ENCODE measurements at regions not wholly inside any gene's neighbourhood (a gene's known extent, or its start where the extent isn't known, plus 50 kb on each side); places are given as distances from the start of the nearest gene placed in this dataset.

DNA sequence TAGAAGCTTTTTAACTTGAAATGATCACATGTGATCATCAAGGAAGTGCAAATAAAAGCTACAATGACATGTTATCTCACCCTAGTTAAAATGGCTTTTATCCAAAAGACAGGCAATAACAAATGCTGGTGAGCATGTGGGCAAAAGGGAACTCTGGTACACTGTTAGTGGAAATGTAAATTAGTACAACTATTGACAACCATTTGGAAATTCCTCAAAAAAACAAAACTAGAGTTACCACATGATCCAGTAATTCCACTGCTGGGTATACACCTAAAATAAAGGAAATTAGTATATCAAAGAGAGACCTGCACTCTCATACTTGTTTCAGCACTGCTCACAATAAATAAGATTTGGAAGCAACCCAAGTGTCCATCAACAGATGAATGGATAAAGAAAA is 108.7 kb downstream of the HTR1B start:
- FAIRE-seq (no peak), DNase-seq (ENCODE audit: insufficient read length) (no peak)
- TF ChIP-seq TAF1 (IDR thresholded peaks at IDR 0.05; ENCODE audit: borderline replicate concordance, low read depth, low read length) (no peak), POLR2A (IDR thresholded peaks at IDR 0.05; ENCODE audit: low read depth, low read length) (no peak), POLR2AphosphoS5 (IDR thresholded peaks at IDR 0.05; ENCODE audit: low read depth, low read length) (no peak)

DNA sequence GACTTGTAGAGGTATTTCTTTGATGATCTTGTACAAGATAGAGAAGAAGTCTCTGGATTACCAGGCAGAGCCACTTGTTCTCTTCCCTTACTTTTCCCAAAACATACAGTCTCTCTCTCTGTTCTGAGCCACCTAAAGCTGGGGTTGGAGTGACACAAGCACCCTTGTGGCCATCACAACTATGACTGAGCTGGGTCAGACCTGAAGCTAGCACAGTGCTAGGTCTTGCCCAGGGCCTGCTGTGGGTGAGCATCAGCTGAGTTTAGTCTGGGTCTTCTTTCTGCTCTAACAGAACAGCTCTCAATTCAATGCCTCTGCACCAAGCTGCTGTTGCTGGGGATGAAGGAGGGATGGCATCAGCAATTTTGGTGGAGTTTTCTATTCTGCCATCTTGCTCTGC is 110.2 kb downstream of the HTR1B start:
- no peak for TF ChIP-seq POLR2AphosphoS5 (IDR thresholded peaks at IDR 0.05; ENCODE audit: low read depth, low read length)
- no peak for TF ChIP-seq TAF1 (IDR thresholded peaks at IDR 0.05; ENCODE audit: borderline replicate concordance, low read depth, low read length)
- TF ChIP-seq POLR2A (IDR thresholded peaks at IDR 0.05; ENCODE audit: low read depth, low read length) = no peak
- FAIRE-seq = no peak

GRCh38 chr6:77341058-77341986 is 122.0 kb downstream of the HTR1B start:
- TF ChIP-seq TAF1 (IDR thresholded peaks at IDR 0.05; ENCODE audit: borderline replicate concordance, low read depth, low read length) (no peak), POLR2A (IDR thresholded peaks at IDR 0.05; ENCODE audit: low read depth, low read length) (no peak), POLR2AphosphoS5 (IDR thresholded peaks at IDR 0.05; ENCODE audit: low read depth, low read length) (no peak)
- no peak for FAIRE-seq
- DNase-seq (ENCODE audit: insufficient read length) = no peak

More for the DNA sequence above, 110.2 kb downstream of the HTR1B start:
- no peak for DNase-seq (ENCODE audit: insufficient read length)

DNA sequence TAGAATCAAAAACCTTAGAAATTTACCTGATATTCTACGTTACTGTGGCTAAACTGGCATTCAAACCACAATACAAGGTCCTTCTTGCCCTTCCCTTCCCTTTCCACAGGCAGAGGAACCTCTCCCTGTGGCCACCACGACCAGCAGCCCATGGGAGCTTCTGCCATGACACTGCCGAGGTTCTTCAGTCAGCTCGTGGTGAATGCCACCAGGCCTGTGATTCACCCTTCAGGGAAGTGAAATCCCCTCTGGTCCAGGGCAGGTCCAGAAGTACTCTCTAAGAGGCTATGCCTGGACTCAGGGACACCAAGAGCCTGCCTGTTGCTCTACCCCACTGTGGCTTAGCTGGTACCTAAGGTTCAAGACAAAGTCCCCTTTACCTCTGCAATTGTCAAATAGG is 123.0 kb downstream of the HTR1B start:
- DNase-seq (ENCODE audit: insufficient read length) (no peak), FAIRE-seq (no peak)
- no peak for TF ChIP-seq POLR2AphosphoS5 (IDR thresholded peaks at IDR 0.05; ENCODE audit: low read depth, low read length)
- TF ChIP-seq POLR2A (IDR thresholded peaks at IDR 0.05; ENCODE audit: low read depth, low read length) = no peak
- TF ChIP-seq TAF1 (IDR thresholded peaks at IDR 0.05; ENCODE audit: borderline replicate concordance, low read depth, low read length) = no peak

GRCh38 chr6:77339926-77340325 is 123.4 kb downstream of the HTR1B start:
- no peak for DNase-seq (ENCODE audit: insufficient read length)
- TF ChIP-seq POLR2A (IDR thresholded peaks at IDR 0.05; ENCODE audit: low read depth, low read length) (no peak), TAF1 (IDR thresholded peaks at IDR 0.05; ENCODE audit: borderline replicate concordance, low read depth, low read length) (no peak), POLR2AphosphoS5 (IDR thresholded peaks at IDR 0.05; ENCODE audit: low read depth, low read length) (no peak)
- FAIRE-seq = no peak

GRCh38 chr6:77337392-77337791 is 125.9 kb downstream of the HTR1B start:
- no peak for TF ChIP-seq POLR2A (IDR thresholded peaks at IDR 0.05; ENCODE audit: low read depth, low read length)
- TF ChIP-seq POLR2AphosphoS5 (IDR thresholded peaks at IDR 0.05; ENCODE audit: low read depth, low read length) = no peak
- TF ChIP-seq TAF1 (IDR thresholded peaks at IDR 0.05; ENCODE audit: borderline replicate concordance, low read depth, low read length) = no peak
- DNase-seq (ENCODE audit: insufficient read length) (no peak), FAIRE-seq (no peak)

- no peak for DNase-seq (ENCODE audit: insufficient read length)
- no peak for FAIRE-seq
- TF ChIP-seq TAF1 (IDR thresholded peaks at IDR 0.05; ENCODE audit: borderline replicate concordance, low read depth, low read length) = no peak
Observed at GRCh38 chr6:77334093-77334492, 129.2 kb downstream of the HTR1B start.

DNA sequence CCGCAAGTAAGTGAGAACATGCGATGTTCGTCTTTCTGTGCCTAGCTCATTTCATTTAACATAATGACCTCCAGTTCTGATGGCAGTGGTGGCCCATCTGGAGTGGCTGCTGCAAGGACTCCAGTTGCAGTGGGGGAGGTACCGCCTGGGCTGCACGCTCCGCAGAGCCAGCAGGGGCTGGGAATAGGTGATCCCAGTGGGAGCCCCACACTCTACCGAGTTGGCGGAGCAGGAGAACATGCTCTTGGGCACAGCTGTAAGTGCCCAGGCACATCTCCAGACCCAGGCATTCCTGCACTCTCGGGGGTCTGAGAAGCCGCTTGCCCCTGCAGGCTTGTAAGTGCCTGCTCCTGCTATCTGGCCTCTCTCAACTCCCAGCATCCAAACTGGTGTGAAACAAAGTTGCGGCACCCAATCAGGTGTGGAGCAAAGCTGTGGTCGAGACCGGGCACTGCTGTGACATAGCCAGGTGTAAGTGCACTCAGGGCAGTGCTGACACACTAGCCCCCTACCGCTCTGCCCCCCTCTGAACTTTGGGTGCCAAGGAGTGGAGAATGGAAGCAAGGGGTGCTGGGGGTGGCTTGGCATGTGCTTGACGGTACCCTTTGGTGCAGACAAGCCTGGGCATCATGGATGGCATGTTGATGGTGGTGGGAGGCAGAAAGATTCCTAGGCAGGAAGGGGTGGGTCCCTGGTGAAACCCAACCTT is 130.2 kb downstream of the HTR1B start:
- FAIRE-seq (no peak), DNase-seq (ENCODE audit: insufficient read length) (no peak)
- no peak for TF ChIP-seq TAF1 (IDR thresholded peaks at IDR 0.05; ENCODE audit: borderline replicate concordance, low read depth, low read length)
- no peak for TF ChIP-seq POLR2A (IDR thresholded peaks at IDR 0.05; ENCODE audit: low read depth, low read length)
- no peak for TF ChIP-seq POLR2AphosphoS5 (IDR thresholded peaks at IDR 0.05; ENCODE audit: low read depth, low read length)

DNA sequence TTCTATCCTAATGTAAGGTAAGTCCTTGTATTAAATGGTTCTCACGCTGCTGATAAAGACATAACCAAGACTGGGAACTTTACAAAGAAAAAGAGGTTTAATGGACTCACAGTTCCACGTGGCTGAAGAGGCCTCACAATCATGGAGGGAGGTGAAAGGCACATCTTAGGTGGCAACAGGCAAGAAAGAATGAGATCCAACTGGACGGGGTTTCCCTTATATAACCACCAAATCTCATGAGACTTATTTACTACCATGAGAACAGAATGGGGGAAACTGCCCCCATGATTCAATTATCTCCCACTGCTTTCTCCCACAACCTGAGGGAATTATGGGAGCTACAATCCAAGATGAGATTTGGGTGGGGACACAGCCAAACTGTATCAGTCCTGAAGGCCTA is 136.6 kb downstream of the HTR1B start:
- DNase-seq (ENCODE audit: insufficient read length) = no peak
- TF ChIP-seq POLR2A (IDR thresholded peaks at IDR 0.05; ENCODE audit: low read depth, low read length) (no peak), TAF1 (IDR thresholded peaks at IDR 0.05; ENCODE audit: borderline replicate concordance, low read depth, low read length) (no peak), POLR2AphosphoS5 (IDR thresholded peaks at IDR 0.05; ENCODE audit: low read depth, low read length) (no peak)
- no peak for FAIRE-seq

DNA sequence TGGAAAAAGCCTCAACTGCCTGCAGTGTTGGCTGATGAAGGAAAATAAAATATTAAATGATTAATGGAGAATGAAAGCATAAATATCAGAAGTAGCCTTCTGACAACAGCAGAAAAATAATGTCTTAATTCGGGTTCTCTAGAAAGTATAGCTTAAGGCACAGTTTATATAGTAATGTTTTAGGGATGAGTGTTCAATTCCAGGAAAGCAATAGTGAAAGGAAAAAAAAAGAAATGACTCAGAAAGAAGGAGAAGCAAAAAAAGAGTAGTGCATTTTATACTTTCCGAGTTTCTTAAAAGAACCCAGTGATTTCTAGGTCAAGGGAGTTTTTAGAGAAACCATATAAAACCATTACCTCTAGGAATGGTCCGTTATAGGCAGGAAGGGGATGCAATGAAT is 137.3 kb downstream of the HTR1B start:
- FAIRE-seq (no peak), DNase-seq (ENCODE audit: insufficient read length) (no peak)
- TF ChIP-seq POLR2A (IDR thresholded peaks at IDR 0.05; ENCODE audit: low read depth, low read length) (no peak), POLR2AphosphoS5 (IDR thresholded peaks at IDR 0.05; ENCODE audit: low read depth, low read length) (no peak), TAF1 (IDR thresholded peaks at IDR 0.05; ENCODE audit: borderline replicate concordance, low read depth, low read length) (no peak)

DNA sequence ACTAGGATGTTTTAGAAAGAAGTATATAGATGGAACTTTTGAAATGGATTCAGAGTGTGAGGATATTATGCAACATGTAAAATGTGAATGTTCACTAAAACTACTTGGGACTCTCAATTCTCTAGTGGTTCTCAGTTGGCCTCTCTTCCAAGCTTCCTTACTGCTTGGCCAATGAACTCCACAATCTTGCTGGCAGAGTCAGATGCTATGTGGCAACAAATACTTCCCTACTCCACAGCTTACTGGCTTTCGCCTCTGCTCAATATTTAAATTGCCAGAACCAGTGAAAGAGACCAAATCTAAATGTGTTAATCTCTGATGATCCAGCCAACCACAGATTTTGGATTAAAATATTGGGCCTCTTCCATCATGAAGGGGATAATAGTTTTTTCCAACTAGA is 138.4 kb downstream of the HTR1B start:
- FAIRE-seq (no peak), DNase-seq (ENCODE audit: insufficient read length) (no peak)
- TF ChIP-seq POLR2A (IDR thresholded peaks at IDR 0.05; ENCODE audit: low read depth, low read length) (no peak), POLR2AphosphoS5 (IDR thresholded peaks at IDR 0.05; ENCODE audit: low read depth, low read length) (no peak), TAF1 (IDR thresholded peaks at IDR 0.05; ENCODE audit: borderline replicate concordance, low read depth, low read length) (no peak)

DNA sequence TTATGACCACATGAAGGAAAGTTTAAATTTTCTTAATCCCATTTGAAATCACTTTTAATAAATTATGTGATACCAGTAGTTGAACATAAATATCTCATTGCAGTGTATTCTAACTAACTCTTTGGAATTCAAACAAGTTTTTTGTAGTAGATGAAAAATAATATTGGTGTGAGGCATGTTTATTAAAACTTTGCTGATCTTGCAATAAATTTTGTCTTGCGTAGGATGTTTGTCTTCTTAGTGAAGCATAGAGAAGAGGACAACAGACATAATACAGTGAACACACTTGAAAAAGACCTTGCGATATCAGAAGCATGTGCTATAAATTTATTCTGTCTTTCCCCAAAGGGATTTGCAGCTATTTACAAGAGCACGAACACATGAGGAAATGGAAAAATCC is 140.7 kb downstream of the HTR1B start:
- FAIRE-seq = no peak

More for the DNA sequence above, 140.7 kb downstream of the HTR1B start:
- DNase-seq (ENCODE audit: insufficient read length) = no peak
- TF ChIP-seq TAF1 (IDR thresholded peaks at IDR 0.05; ENCODE audit: borderline replicate concordance, low read depth, low read length) = no peak
- TF ChIP-seq POLR2AphosphoS5 (IDR thresholded peaks at IDR 0.05; ENCODE audit: low read depth, low read length) = no peak
- TF ChIP-seq POLR2A (IDR thresholded peaks at IDR 0.05; ENCODE audit: low read depth, low read length) = no peak
